Neural cell (in vitro differentiated cells): ENCODE measurements at regions not wholly inside any gene's neighbourhood (a gene's known extent, or its start where the extent isn't known, plus 50 kb on each side); places are given as distances from the start of the nearest gene placed in this dataset.

Experiments
- H2AFZ ChIP-seq: fragments of 200-600, 300-800 bp; sonication (generic), shearing (Covaris generic); 2 replicates; pipeline ENCODE4 v1.6.0; 2014; ENCODE audit warnings: low read depth, mild to moderate bottlenecking, antibody characterized with exemption, low read length, moderate library complexity
- H3F3A ChIP-seq: fragments of 200-600 bp; shearing (Covaris generic); 2 replicates; pipeline ENCODE4 v1.6.1; 2016; ENCODE audit warnings: mild to moderate bottlenecking, moderate library complexity, mixed read lengths, antibody characterized with exemption, low read length; ENCODE audit not compliant: insufficient read depth, poor library complexity, severe bottlenecking
- H3K27ac ChIP-seq: fragments of 200-600, 300-800 bp; sonication (generic), shearing (Covaris generic); 2 replicates; pipeline ENCODE4 v1.5.1; 2014; ENCODE audit warnings: mild to moderate bottlenecking, low read length, moderate library complexity
- H3K27me3 ChIP-seq: fragments of 300-800, 200-600 bp; sonication (generic), shearing (Covaris generic); 2 replicates; pipeline ENCODE4 v1.6.0; 2014; ENCODE audit warnings: mild to moderate bottlenecking, low read depth, low read length, moderate library complexity; ENCODE audit not compliant: insufficient read depth
- H3K36me3 ChIP-seq: fragments of 300-800, 200-600 bp; sonication (generic), shearing (Covaris generic); 2 replicates; pipeline ENCODE4 v1.5.1; 2014; ENCODE audit warnings: mild to moderate bottlenecking, antibody characterized with exemption, low read length, moderate library complexity; ENCODE audit not compliant: insufficient read depth
- H3K4me2 ChIP-seq: fragments of 300-800, 200-600 bp; sonication (generic), shearing (Covaris generic); 2 replicates; pipeline ENCODE4 v1.6.0; 2014; ENCODE audit warnings: mild to moderate bottlenecking, low read length
- H3K4me3 ChIP-seq: fragments of 300-800, 200-600 bp; sonication (generic), shearing (Covaris generic); 2 replicates; pipeline ENCODE4 v1.5.1; 2014; ENCODE audit warnings: mild to moderate bottlenecking, low read length, moderate library complexity
- H3K79me2 ChIP-seq: fragments of 200-600 bp; shearing (Covaris generic); replicated peaks from 2 replicates; pipeline ENCODE4 v1.6.0; 2014; ENCODE audit warnings: mild to moderate bottlenecking, low read length, moderate library complexity; ENCODE audit not compliant: insufficient read depth
- H3K9ac ChIP-seq: fragments of 300-800, 200-600 bp; sonication (generic), shearing (Covaris generic); 2 replicates; pipeline ENCODE4 v1.6.1; 2016; ENCODE audit warnings: mild to moderate bottlenecking, low read length, mixed read lengths
- H3K9me2 ChIP-seq: fragments of 200-600 bp; shearing (Covaris generic); 2 replicates; pipeline ENCODE4 v1.6.1; 2016; ENCODE audit warnings: mild to moderate bottlenecking, low read length, mixed read lengths; ENCODE audit not compliant: insufficient read depth
- H3K9me3 ChIP-seq: fragments of 200-600, 300-800 bp; sonication (generic), shearing (Covaris generic); 2 replicates; pipeline ENCODE4 v1.6.1; 2016; ENCODE audit warnings: mild to moderate bottlenecking, mixed run types, low read length, moderate library complexity, mixed read lengths
- H4K20me1 ChIP-seq: fragments of 200-600 bp; shearing (Covaris generic); 2 replicates; pipeline ENCODE4 v1.6.1; 2016; ENCODE audit warnings: mild to moderate bottlenecking, mixed run types; ENCODE audit not compliant: insufficient read depth
- CTCF ChIP-seq: fragments of 450-650 bp; IDR thresholded peaks from 2 replicates; pipeline ENCODE4 v1.5.1; 2014; ENCODE audit warnings: antibody characterized with exemption, mild to moderate bottlenecking, moderate library complexity; ENCODE audit not compliant: poor library complexity, severe bottlenecking
- EP300 ChIP-seq: fragments of 450-650 bp; conservative IDR thresholded peaks from 2 replicates; pipeline ENCODE4 v1.6.1; 2014; ENCODE audit warnings: antibody characterized with exemption, mild to moderate bottlenecking, moderate library complexity; ENCODE audit not compliant: poor library complexity, severe bottlenecking
- MXI1 ChIP-seq: fragments of 450-650 bp; conservative IDR thresholded peaks from 2 replicates; pipeline ENCODE4 v1.6.1; 2014; ENCODE audit warnings: antibody characterized with exemption, mild to moderate bottlenecking; ENCODE audit not compliant: poor library complexity, severe bottlenecking
- POLR2AphosphoS5 ChIP-seq: IDR thresholded peaks from 2 replicates; pipeline ENCODE4 v1.6.1; 2012
- RAD21 ChIP-seq: fragments of 450-650 bp; conservative IDR thresholded peaks from 2 replicates; pipeline ENCODE4 v1.6.1; 2014; ENCODE audit warnings: antibody characterized with exemption, mild to moderate bottlenecking, moderate library complexity
- REST ChIP-seq: IDR thresholded peaks from 2 replicates; pipeline ENCODE4 v1.6.1; 2012; ENCODE audit warnings: borderline replicate concordance
- SMC3 ChIP-seq: fragments of 450-650 bp; conservative IDR thresholded peaks from 2 replicates; pipeline ENCODE4 v1.6.1; 2014; ENCODE audit warnings: antibody characterized with exemption, mild to moderate bottlenecking, moderate library complexity; ENCODE audit not compliant: poor library complexity
- TAF1 ChIP-seq: IDR thresholded peaks from 2 replicates; pipeline ENCODE4 v1.6.1; 2012; ENCODE audit warnings: low read depth

GRCh38 chr18:7436166-7436565 lies 130.9 kb upstream of the PTPRM start:
- H3K9me3 ChIP-seq, result no peaks in the 10 kb centered on the region
- no peak overlapping the region for H3K27ac ChIP-seq
- no peak overlapping the region for H3K4me3 ChIP-seq
- no peak overlapping the region for H3K9ac ChIP-seq
- TF ChIP-seq EP300 (no peak), SMC3 (no peak), RAD21 (no peak)
- no peaks in the 10 kb centered on the region for H3K27me3 ChIP-seq
- H3K9me2 ChIP-seq, result no peaks in the 10 kb centered on the region
- no peaks in the 10 kb centered on the region for H3K79me2 ChIP-seq
- no peaks in the 10 kb centered on the region for H3K36me3 ChIP-seq
- H2AFZ ChIP-seq, result no peak overlapping the region
- no peaks in the 10 kb centered on the region for H4K20me1 ChIP-seq
- H3F3A ChIP-seq, result no peaks in the 10 kb centered on the region
- H3K4me2 ChIP-seq, result no peak overlapping the region

GRCh38 chr18:7437870-7438269 lies 129.2 kb upstream of the PTPRM start:
- TF ChIP-seq POLR2AphosphoS5 (no peak), RAD21 (no peak), SMC3 (no peak), REST (no peak), TAF1 (no peak), EP300 (no peak), CTCF (no peak), MXI1 (no peak)
- Histone ChIP-seq H3K9me2 (no peaks in the 10 kb centered on the region), H3K27ac (no peak overlapping the region), H3F3A (no peaks in the 10 kb centered on the region), H3K36me3 (no peaks in the 10 kb centered on the region), H2AFZ (no peak overlapping the region), H3K79me2 (no peaks in the 10 kb centered on the region), H4K20me1 (no peaks in the 10 kb centered on the region), H3K9ac (no peak overlapping the region), H3K4me3 (no peak overlapping the region), H3K27me3 (no peaks in the 10 kb centered on the region), H3K4me2 (no peak overlapping the region), H3K9me3 (no peaks in the 10 kb centered on the region)

- no peaks in the 10 kb centered on the region for H3F3A ChIP-seq
- no peak overlapping the region for H2AFZ ChIP-seq
- TF ChIP-seq REST, result no peak
- no peak overlapping the region for H3K4me3 ChIP-seq
- no peaks in the 10 kb centered on the region for H3K79me2 ChIP-seq
- H3K27me3 ChIP-seq, result no peaks in the 10 kb centered on the region
- no peaks in the 10 kb centered on the region for H4K20me1 ChIP-seq
- no peaks in the 10 kb centered on the region for H3K9me2 ChIP-seq
- no peak overlapping the region for H3K9ac ChIP-seq
- H3K36me3 ChIP-seq, result no peaks in the 10 kb centered on the region
- H3K27ac ChIP-seq, result no peak overlapping the region
- H3K9me3 ChIP-seq, result no peaks in the 10 kb centered on the region
- H3K4me2 ChIP-seq, result no peak overlapping the region
These were observed 128.5 kb upstream of the PTPRM start for GRCh38 chr18:7438646-7439045.
